Uterus (tissue), 3 donors: ENCODE measurements at regions not wholly inside any gene's neighbourhood (a gene's known extent, or its start where the extent isn't known, plus 50 kb on each side); places are given as distances from the start of the nearest gene placed in this dataset.

Experiments used
- DNase-seq, 2 donors: peaks; one replicate each; pipeline ENCODE4 v3.0.0-alpha.2; 2019 to 2020
- H3K27ac ChIP-seq, 2 donors: fragments of 200-600 bp; sonication (generic); 1 replicate in 1 of 2; 2 replicates in 1 of 2; pipeline ENCODE4 v1.5.1; 2016 to 2018
- H3K27me3 ChIP-seq, 2 donors: fragments of 200-600 bp; sonication (generic); one replicate each; pipeline ENCODE4 v1.5.1; 2018 to 2019; ENCODE audit warnings: control low read depth in 1 of 2
- H3K36me3 ChIP-seq, 2 donors: fragments of 200-600 bp; sonication (generic); one replicate each; pipeline ENCODE4 v1.5.1; 2019; ENCODE audit warnings: control low read depth in 1 of 2
- H3K4me1 ChIP-seq, 2 donors: fragments of 200-600 bp; sonication (generic); one replicate each; pipeline ENCODE4 v1.5.1; 2018 to 2019; ENCODE audit warnings: control low read depth in 1 of 2
- H3K4me3 ChIP-seq, 2 donors: fragments of 200-600 bp; sonication (generic); 1 replicate in 1 of 2; 2 replicates in 1 of 2; pipeline ENCODE4 v1.5.1; 2018 to 2019; ENCODE audit warnings: mild to moderate bottlenecking in 1 of 2
- H3K9me3 ChIP-seq, 2 donors: fragments of 200-600 bp; sonication (generic); one replicate each; pipeline ENCODE4 v1.5.1; 2019; ENCODE audit warnings: control low read depth in 1 of 2
- CTCF ChIP-seq, 4 experiments: fragments of 200-600 bp in 2 of 4; fragments of 450-650 bp in 2 of 4; sonication (generic) in 2 of 4; IDR thresholded peaks; one replicate each; pipeline ENCODE4 v1.5.1; 2016 to 2019; ENCODE audit warnings: antibody characterized with exemption in 4 of 4, mild to moderate bottlenecking in 2 of 4, moderate library complexity in 1 of 4
- POLR2A ChIP-seq, 2 donors: fragments of 450-650 bp; IDR thresholded peaks; one replicate each; pipeline ENCODE4 v1.6.1; 2016; ENCODE audit warnings: antibody characterized with exemption in 2 of 2, mild to moderate bottlenecking in 1 of 2, moderate library complexity in 1 of 2
- intact Hi-C: fragments of 100-400 bp; cut with DNase I; formaldehyde crosslinking; loops from one replicate; pipeline ENCODE4 v1.15.1; 2023; ENCODE audit warnings: low total_unique reads
- donor health status: DM: yes; HTN: yes; CAD: no.

GRCh38 chr10:113442336-113442735 is 110.5 kb upstream of the HABP2 start:
- Histone ChIP-seq H3K27me3 (no peaks in the 10 kb centered on the region), H3K27ac (no peak overlapping the region), H3K4me1 (no peaks in the 10 kb centered on the region), H3K36me3 (no peaks in the 10 kb centered on the region), H3K9me3 (no peaks in the 10 kb centered on the region), H3K4me3 (no peak overlapping the region)
- intact Hi-C loops = no loop called here
- TF ChIP-seq CTCF (IDR thresholded peaks at IDR 0.05) = no peak
- DNase-seq = no peak

GRCh38 chr10:113443141-113443925 is 109.5 kb upstream of the HABP2 start:
- no peaks in the 10 kb centered on the region for H3K36me3 ChIP-seq
- no peaks in the 10 kb centered on the region for H3K9me3 ChIP-seq
- intact Hi-C loops = no loop called here
- no peak overlapping the region for H3K27ac ChIP-seq
- H3K4me1 ChIP-seq = no peaks in the 10 kb centered on the region
- no peak overlapping the region for H3K4me3 ChIP-seq
- H3K27me3 ChIP-seq = peaks cover 0 to 1% of the 10 kb centered on the region in 2 donors
- no peak for DNase-seq
- no peak for TF ChIP-seq POLR2A (IDR thresholded peaks at IDR 0.05)
- no peak for TF ChIP-seq CTCF (IDR thresholded peaks at IDR 0.05)

GRCh38 chr10:113444766-113445365 is 108.0 kb upstream of the HABP2 start:
- TF ChIP-seq POLR2A (IDR thresholded peaks at IDR 0.05) = no peak
- H3K9me3 ChIP-seq = no peaks in the 10 kb centered on the region
- H3K4me1 ChIP-seq = no peaks in the 10 kb centered on the region
- H3K27me3 ChIP-seq = peaks cover 0 to 5% of the 10 kb centered on the region in 2 donors
- no peaks in the 10 kb centered on the region for H3K36me3 ChIP-seq
- H3K4me3 ChIP-seq = no peak overlapping the region
- DNase-seq = no peak
- H3K27ac ChIP-seq = no peak overlapping the region
- intact Hi-C loops = no loop called here

GRCh38 chr10:113445736-113446135 is 107.1 kb upstream of the HABP2 start:
- H3K27ac ChIP-seq = no peak overlapping the region
- intact Hi-C loops = no loop called here
- no peaks in the 10 kb centered on the region for H3K36me3 ChIP-seq
- H3K4me3 ChIP-seq = no peak overlapping the region
- TF ChIP-seq CTCF (IDR thresholded peaks at IDR 0.05) (no peak), POLR2A (IDR thresholded peaks at IDR 0.05) (no peak)
- H3K4me1 ChIP-seq = no peaks in the 10 kb centered on the region
- no peaks in the 10 kb centered on the region for H3K9me3 ChIP-seq
- DNase-seq = no peak
- peaks cover 0 to 5% of the 10 kb centered on the region in 2 donors for H3K27me3 ChIP-seq

GRCh38 chr10:113446739-113447138 is 106.1 kb upstream of the HABP2 start:
- peaks cover 0 to 5% of the 10 kb centered on the region in 2 donors for H3K27me3 ChIP-seq
- intact Hi-C loops = no loop called here
- no peaks in the 10 kb centered on the region for H3K36me3 ChIP-seq
- H3K27ac ChIP-seq = no peak overlapping the region
- H3K4me3 ChIP-seq = no peak overlapping the region
- TF ChIP-seq CTCF (IDR thresholded peaks at IDR 0.05) = no peak
- no peak for TF ChIP-seq POLR2A (IDR thresholded peaks at IDR 0.05)
- no peaks in the 10 kb centered on the region for H3K4me1 ChIP-seq
- no peak for DNase-seq
- H3K9me3 ChIP-seq = no peaks in the 10 kb centered on the region
